HG03342 (cell line): ENCODE measurements at regions not wholly inside any gene's neighbourhood (a gene's known extent, or its start where the extent isn't known, plus 50 kb on each side); places are given as distances from the start of the nearest gene placed in this dataset.

ENCODE experiments used
- ATAC-seq: cut with Tn5 transposase; IDR thresholded peaks from one replicate; pipeline ENCODE4 v1.9.1; 2021; ENCODE audit warnings: mild to moderate bottlenecking, moderate library complexity; ENCODE audit not compliant: unreplicated experiment

- no peak for ATAC-seq
Observed at GRCh38 chr18:78899241-78899640, 80.4 kb upstream of the SALL3 start.

DNA sequence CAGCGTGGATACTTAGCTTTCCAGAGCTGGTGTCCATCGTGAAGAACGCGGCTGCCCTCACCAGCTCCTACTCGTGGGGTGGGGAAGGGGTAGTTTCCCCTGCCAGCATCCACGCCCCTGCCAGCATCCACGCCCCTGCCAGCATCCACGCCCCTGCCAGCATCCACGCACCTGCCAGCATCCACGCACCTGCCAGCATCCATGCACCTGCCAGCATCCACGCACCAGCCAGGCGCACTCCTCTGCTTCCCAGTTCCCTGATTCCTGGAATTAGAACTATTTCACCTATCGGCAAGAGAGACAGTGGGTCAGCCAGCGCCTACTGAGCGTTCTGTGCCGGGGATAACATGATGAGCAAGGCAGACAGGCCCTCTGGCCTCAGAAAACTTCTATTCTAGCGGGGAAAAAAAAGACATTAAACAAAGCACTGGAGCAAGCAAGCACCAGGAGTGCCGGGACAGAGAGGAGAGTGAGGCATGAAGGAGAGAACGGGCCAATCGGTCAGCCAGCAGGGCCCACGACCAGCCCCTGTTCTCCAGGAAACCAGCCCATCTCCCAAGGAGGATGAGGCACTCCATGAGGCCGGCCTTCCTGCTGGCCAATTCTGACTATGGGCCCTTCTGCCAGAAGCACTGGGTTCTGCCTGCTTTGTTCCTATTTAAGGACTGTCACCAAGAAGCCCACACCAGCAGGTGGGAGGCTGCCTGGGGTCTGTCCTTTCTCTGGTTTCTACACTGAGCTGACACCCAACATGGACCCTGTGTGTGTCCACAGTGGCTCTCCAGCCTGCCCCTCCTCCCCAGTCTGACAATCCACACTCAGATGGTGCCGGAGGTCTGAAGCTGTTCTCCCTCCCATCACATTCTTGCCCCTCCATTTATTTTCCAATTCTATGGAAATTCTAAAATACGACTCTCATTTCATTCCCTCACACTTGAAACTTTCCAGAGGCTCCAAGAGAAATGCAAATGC lies 78.4 kb upstream of the SALL3 start:
- no peak for ATAC-seq

DNA sequence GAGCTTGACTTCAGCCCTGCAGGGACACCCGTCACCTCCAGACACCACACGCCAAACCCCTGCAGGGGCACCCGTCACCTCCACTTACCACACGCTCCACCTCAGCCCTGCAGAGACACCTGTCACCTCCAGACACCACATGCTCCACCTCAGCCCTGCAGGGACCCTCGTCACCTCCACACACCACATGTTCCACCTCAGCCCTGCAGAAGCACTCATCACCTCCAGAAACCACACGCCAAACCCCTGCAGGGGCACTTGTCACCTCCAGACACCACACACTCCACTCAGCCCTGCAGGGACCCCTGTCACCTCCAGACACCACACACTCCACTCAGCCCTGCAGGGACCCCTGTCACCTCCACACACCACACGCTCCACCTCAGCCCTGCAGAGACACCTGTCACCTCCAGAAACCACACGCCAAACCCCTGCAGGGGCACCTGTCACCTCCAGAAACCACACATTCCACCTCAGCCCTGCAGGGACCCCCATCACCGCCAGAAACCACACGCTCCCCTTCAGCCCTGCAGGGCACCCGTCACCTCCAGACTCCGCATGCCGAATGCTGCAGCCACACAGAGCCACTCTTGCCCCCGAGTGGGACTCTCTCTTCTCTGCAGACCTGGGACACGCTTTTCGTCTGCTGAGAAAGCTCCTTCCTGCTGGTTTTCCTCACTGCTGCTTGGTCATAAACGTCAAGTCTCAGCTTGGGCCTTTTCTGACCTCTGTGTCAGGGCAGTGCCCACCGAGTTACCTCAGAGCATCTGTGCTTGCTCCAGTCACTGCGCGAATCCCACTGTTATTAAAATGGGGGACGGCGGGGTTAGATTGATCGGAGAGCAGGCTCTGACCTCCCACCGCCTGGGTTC lies 77.5 kb upstream of the SALL3 start:
- ATAC-seq: no peak

DNA sequence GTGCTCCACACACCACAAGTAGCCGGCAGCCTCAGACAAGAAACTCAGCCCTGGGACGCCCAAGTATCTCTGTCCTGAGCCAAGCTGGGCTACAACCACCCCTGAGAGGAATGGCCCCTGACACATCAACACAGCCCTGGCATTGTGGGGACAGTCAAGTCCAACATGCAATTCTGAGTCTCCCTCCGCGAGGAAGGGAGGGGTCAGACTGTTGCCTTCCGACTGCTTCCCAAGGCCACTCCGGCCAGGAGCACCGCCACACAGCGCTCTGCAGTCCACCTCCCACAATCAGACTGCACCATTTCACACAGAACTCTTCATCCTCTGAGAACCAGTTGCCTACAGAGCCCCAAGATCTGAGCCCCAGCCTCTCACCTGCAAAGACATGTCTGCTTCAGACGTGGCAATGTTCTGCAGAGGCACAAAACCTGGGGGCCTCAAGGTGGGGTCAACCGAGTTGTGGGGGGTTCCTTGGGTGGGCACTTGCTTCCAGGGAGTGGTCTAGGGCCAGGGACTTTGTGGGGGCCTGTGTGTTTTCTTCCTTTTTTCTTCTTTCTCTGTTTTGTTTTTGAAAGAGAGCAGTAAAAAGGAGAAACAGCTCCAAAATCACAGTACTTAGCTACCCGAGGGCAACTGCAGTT lies 76.7 kb upstream of the SALL3 start:
- ATAC-seq: no peak

GRCh38 chr18:78903436-78904178 lies 76.0 kb upstream of the SALL3 start:
- no peak for ATAC-seq

GRCh38 chr18:78904179-78904531 lies 75.5 kb upstream of the SALL3 start:
- no peak for ATAC-seq

DNA sequence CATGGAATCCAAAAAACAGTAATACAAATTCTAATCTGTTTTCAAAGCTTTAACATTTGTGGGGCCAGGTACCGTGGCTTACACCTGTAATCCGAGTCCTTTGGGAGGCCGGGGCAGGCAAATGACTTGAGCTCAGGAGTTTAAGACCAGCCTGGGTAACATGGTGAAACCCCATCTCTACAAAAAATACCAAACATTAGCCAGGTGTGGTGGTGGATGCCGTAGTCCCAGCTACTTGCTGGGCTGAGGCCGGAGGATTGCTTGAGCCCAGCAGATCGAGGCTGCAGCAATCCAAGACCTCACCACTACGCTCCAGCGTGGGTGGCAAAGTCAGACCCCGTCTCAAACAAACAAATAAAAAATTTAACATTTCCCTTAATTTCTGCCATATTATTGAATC lies 74.3 kb upstream of the SALL3 start:
- ATAC-seq: no peak

DNA sequence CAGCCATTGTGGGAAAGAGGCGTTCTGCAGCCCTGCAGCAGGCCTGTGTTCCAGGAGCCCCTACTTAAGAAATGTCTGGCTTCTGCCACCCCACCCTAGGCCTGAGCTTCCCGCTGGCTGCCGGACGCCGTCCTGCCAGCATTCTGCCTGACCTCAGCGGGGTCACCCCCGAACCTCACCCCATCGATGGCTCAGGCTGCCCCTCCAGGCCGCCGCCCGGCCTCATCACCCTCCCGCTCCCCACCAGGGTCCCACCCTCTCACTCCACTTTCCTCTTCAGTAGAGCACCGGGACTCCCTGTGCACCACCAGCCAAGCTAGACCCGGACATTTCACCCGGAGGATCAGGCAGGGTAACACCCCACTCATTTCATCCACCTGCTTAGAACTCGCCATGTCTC lies 73.6 kb upstream of the SALL3 start:
- no peak for ATAC-seq

DNA sequence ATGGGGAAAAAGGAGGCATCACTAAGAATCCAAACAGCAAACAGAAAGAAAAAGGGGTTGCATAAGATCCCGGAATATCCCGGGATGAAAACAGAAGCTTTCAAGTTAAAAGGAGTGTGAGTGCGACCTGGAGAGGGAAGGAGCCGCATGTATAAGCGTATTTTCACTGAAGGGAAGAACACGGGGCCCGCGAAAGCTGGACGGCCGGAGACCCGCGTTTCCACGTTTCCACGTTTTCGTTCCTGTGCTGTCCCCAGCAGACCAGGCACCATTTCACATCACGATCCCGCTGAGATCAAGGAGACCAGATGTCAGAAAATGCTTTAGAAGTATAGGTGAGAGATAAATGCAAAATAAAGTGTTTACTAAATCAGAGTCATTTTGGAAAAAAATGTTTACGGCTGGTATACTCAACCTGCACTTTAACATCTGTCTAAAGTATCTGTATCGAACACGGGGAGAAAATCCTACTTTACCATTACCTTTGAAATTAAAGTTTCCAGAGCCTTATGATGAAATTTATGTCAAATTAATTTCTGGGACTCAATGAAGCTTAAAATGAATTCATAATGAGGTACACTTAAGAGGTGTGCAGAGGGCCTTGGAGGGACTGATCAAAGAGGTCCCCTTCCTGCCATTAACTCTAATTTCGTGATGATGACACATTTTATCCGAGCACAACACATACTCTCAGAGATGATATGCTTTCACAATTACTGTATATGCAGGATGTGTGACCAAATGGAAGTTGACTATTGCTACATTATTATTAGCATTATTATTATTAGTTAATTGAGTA lies 71.0 kb upstream of the SALL3 start:
- ATAC-seq: no peak

GRCh38 chr18:78911751-78912283 lies 67.8 kb upstream of the SALL3 start:
- no peak for ATAC-seq

DNA sequence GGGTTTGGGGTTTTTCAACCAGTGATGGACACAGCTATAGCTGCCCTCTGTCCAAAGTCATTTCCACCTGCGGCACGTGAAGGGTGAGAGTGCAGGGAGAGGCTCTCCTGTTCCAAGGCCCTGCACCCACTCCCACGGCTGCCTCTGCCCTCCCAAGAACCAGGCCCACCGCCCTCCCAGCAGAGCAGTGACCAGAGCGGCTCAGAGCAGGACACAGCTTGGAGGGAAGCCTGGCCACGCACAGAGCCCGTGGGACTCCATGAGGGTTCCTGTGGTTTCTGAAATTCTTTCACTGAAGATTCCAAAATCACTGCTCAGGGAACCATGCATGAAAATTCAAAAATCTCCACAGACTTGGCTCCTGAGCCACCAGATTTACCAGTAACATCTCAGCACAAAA lies 67.3 kb upstream of the SALL3 start:
- no peak for ATAC-seq

DNA sequence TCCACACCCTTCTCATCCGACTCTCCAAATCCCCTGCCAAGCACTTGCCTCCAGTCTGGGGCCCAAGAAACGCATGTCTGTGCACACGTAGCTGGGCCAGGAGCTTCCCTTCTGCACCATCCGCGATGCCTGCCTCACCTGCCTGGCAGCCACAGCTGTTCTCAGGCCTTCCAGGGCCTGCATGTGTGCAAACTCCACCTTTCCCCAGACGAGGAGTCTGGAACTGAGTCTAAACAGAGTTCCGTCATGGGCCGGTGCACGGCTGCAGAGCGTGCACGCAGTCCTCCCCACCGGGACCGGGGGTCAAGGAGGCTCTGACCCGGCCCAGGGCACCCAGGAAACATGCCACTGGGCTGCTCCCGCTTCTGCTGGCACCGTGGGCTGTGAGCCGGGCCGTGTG lies 66.8 kb upstream of the SALL3 start:
- no peak for ATAC-seq

DNA sequence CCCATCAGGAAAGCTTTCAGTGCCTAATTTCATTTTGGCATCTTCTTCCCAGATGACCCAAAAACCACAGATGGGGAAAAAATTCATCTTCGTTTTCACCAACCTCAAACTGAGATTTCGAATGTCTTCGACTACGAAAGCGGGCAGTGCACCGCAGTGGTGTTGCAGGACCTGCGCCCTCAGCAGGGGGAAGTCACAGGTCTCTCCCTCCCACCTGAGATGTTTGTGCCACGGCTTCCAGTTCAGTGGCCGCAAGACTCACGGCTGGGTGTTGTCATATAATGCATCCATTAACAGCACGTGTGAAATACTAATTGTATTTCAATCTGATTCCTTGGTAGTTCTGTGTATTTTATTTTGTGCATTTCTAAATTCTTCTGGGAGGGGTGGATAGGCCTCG lies 66.2 kb upstream of the SALL3 start:
- ATAC-seq: no peak

GRCh38 chr18:78913830-78914231 lies 65.8 kb upstream of the SALL3 start:
- ATAC-seq: no peak

GRCh38 chr18:78914249-78914935 lies 65.2 kb upstream of the SALL3 start:
- ATAC-seq: no peak

DNA sequence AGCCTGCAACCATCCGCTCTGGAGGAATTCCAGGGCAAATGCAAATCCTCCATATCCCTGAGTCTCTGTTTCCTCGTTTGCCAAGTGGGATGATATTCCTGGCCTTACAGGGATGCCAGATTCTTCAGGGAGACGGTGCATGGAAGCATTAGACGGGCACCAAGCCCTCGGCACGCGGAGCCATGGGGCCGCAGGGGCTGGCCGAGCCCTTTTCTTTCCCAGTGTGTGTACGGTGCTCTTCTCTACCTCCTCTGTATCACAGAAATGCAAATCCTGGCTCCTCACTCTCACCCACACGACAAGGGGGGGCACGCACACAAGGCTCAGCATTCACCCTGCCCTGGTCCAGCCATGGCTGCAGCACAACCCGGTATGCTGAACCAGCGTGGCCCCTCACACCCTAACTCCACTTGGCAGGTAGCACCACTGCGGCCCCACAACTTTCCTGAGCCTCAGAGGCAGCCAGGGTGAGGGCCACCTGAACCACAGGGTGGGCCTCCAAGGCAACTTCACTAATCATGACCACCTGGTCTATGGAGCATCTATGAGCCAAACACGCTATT lies 64.1 kb upstream of the SALL3 start:
- no peak for ATAC-seq

DNA sequence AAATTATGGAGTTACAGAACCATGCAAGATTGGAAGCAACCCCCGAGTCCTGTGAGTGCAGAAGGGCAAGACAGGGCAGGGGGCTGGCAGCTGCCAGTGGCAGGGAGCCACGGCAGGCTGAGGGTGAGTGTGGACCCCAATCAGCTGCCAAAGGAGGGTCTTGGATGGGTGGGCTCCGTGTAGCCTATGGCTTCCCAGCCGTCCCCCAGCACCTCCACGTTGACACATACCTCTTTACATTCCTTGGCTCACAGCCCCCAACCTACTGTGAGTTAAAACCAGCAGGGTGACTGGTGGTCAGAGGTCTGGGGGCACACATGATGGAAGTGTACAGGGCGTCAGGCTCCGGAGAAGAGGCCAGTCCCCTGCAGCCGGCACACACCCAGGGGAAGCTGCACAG lies 60.9 kb upstream of the SALL3 start:
- ATAC-seq: no peak

GRCh38 chr18:78919956-78920355 lies 59.7 kb upstream of the SALL3 start:
- ATAC-seq: no peak
